IPS-15b (cell line): ENCODE measurements at regions not wholly inside any gene's neighbourhood (a gene's known extent, or its start where the extent isn't known, plus 50 kb on each side); places are given as distances from the start of the nearest gene placed in this dataset.

Source experiments
- H3K27me3 ChIP-seq: one replicate; pipeline ENCODE4 v1.6.1; 2013; ENCODE audit warnings: low read length; ENCODE audit not compliant: control insufficient read depth, insufficient read depth
- H3K36me3 ChIP-seq: one replicate; pipeline ENCODE4 v1.6.1; 2013; ENCODE audit warnings: low read length; ENCODE audit not compliant: control insufficient read depth, insufficient read depth
- H3K4me1 ChIP-seq: one replicate; pipeline ENCODE4 v1.6.1; 2013; ENCODE audit warnings: mild to moderate bottlenecking, low read length; ENCODE audit not compliant: control insufficient read depth, insufficient read depth
- H3K4me3 ChIP-seq: one replicate; pipeline ENCODE4 v1.5.1; 2013; ENCODE audit warnings: low read depth, low read length
- H3K9ac ChIP-seq: one replicate; pipeline ENCODE4 v1.6.1; 2013; ENCODE audit warnings: low read depth, mild to moderate bottlenecking, low read length
- H3K9me3 ChIP-seq: one replicate; pipeline ENCODE4 v1.6.1; 2013; ENCODE audit warnings: mild to moderate bottlenecking, low read length; ENCODE audit not compliant: control insufficient read depth, insufficient read depth

DNA sequence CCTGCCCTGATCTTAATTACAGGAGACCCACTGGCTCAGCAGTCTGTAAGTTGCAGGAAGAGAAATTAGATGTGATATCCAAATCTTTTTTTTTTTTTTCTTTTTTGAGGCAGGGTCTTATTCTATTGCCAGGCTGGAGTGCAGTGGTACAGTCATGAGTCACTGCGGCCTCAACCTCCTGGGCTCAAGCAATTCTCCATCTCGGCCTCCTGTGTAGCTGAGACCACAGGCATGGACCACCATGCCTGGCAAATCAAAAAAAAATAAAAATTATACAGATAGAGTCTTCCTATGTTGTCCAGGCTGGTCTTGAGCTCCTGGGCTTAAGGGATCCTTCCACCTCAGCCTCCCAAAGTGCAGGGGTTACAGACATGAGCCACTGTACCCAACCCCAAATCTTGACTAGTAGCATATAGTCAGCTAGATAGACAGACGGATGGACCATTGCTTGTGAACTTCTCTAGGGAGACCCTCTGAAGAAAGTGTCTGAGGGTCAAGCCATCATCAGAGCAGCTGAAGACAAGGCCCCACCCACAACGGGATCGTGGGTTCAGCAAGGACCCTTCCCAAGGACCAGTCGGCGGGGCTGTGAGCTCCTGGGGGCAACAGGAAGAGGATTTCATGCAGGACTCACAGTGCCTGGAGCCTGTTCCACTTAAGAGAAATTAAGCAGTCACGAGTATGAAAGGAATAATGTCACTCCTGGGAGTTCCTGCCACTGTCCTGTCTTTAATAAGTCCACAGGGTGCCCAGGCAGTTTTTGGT, 222.7 kb downstream of the ANKRD60 start:
- Histone ChIP-seq H3K4me1 (no peaks in the 10 kb centered on the region), H3K9ac (no peak overlapping the region), H3K36me3 (no peaks in the 10 kb centered on the region), H3K27me3 (no peaks in the 10 kb centered on the region), H3K4me3 (no peak overlapping the region), H3K9me3 (no peaks in the 10 kb centered on the region)

DNA sequence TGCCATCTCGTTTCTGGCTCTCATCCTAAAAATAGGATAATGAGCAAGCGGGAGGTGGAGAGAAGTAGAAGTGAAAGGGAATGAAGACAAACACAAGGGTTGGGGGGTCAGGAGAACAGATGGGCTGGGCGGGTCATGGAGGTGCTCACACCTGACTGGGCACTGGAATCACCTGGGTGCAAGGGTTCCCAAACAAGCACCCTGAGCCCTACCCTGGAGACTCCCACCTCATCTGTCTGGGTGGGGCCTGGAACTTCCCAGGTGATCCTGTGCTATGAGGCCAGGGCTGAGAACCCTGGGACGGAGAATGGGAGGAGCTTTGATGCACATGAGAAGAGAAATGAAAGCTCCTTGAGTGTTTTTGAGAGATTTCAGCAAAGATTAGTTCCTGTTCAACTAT, 223.6 kb downstream of the ANKRD60 start:
- Histone ChIP-seq H3K4me3 (no peak overlapping the region), H3K4me1 (no peaks in the 10 kb centered on the region), H3K9me3 (no peaks in the 10 kb centered on the region), H3K9ac (no peak overlapping the region), H3K27me3 (no peaks in the 10 kb centered on the region), H3K36me3 (no peaks in the 10 kb centered on the region)

DNA sequence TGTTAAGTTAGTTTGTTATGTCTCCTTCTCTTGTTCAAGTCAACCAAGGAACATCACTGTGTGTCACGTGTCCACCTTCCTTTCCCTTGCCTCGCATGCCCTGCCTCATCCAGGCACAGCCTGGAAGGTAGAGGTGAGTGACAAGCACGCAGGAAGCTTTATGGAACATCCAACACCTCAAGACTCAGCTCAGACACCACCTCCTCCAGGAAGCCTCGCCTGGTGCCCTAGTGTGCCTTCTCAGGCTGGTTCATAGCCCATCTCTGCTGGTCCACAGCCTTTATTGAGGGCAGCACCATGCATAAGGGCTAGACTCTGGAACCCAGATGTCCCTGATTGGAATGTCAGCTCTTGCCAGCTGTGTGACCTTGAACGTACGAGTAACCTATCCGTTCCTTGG, 224.3 kb downstream of the ANKRD60 start:
- no peaks in the 10 kb centered on the region for H3K36me3 ChIP-seq
- H3K4me3 ChIP-seq: no peak overlapping the region
- no peaks in the 10 kb centered on the region for H3K27me3 ChIP-seq
- H3K9me3 ChIP-seq: no peaks in the 10 kb centered on the region
- no peaks in the 10 kb centered on the region for H3K4me1 ChIP-seq
- no peak overlapping the region for H3K9ac ChIP-seq

DNA sequence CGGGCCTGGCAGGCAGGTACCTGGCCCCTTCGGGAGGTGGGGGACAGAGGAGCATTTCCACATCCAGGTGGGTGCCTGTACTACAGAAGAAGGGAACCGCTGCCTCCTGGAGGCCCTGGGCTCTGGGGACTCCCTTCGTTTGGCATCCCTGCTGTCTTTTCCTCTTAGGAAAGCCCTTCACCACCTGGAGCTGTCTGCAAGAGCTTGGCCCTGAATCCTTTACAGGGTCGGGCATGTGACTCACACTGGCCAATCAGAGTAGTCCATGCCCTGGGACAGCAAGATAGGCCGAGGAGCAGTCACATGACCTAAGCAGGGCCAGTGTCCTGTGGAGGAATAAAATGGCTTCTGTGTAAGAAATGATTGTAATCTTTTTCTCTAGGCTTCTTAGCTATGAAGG, 224.9 kb downstream of the ANKRD60 start:
- no peaks in the 10 kb centered on the region for H3K27me3 ChIP-seq
- no peaks in the 10 kb centered on the region for H3K4me1 ChIP-seq

DNA sequence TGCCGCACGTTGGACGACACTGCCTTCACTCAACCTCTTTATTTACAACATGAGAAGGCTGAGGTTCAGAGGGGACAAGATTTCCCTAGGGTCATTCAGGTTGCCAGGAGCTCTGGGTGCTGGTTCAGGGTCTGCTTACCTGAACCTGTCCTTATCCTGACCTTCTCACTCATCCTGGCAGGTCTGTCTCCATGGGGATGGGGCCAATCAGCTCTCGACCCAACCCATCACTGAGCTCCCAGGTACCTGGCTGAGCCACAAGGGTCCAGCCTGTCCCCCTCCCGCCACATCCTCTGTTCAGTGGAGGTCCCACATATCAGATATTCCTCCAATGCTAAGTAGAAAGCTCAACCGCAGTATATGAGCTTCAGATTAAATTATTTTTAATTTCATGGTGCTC, 225.6 kb downstream of the ANKRD60 start:
- Histone ChIP-seq H3K9ac (no peak overlapping the region), H3K9me3 (no peaks in the 10 kb centered on the region), H3K27me3 (no peaks in the 10 kb centered on the region), H3K4me3 (no peak overlapping the region), H3K4me1 (no peaks in the 10 kb centered on the region), H3K36me3 (no peaks in the 10 kb centered on the region)

More for the DNA sequence above, 224.9 kb downstream of the ANKRD60 start:
- H3K9ac ChIP-seq: no peak overlapping the region
- H3K4me3 ChIP-seq: no peak overlapping the region
- H3K9me3 ChIP-seq: no peaks in the 10 kb centered on the region
- no peaks in the 10 kb centered on the region for H3K36me3 ChIP-seq

DNA sequence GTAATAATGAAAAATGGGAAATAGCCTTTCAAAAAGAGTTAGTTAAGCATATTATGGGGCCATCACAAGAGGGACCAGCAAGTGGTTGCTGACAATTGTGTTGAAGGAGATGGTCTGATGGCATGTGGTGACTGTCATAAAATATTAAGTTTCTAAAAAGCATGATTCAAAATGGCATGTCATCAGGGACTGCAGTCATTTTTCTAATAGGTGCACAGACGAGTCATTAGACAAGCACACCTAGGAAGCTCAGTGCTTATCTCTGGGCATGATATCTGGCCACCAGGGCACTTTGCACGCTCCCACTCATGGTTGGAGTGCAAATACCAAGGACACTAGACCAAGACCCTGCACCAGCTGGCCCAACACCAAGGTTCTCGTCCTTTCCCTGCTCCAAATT, 226.5 kb downstream of the ANKRD60 start:
- no peaks in the 10 kb centered on the region for H3K27me3 ChIP-seq
- H3K36me3 ChIP-seq: no peaks in the 10 kb centered on the region
- no peak overlapping the region for H3K9ac ChIP-seq
- H3K4me1 ChIP-seq: no peaks in the 10 kb centered on the region
- H3K4me3 ChIP-seq: no peak overlapping the region
- H3K9me3 ChIP-seq: no peaks in the 10 kb centered on the region

DNA sequence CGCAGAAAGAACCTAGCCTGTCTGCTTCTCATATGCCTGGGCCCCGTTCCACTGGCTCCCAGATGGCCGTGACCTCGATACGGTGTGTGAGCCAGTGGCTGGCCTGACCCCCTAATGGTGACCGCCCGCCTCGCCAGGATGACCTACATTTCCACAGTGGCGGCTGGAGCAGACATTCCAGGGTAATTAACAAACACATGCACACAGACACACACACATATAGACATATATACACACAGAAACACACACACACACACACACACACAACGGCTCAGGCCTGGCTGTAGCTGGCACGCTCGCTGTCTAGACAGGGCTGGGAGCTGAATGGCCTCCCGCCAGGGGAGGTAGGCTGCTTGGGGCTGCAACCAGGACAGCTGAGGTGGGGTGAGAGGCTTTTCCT, 227.1 kb downstream of the ANKRD60 start:
- no peaks in the 10 kb centered on the region for H3K4me1 ChIP-seq

DNA sequence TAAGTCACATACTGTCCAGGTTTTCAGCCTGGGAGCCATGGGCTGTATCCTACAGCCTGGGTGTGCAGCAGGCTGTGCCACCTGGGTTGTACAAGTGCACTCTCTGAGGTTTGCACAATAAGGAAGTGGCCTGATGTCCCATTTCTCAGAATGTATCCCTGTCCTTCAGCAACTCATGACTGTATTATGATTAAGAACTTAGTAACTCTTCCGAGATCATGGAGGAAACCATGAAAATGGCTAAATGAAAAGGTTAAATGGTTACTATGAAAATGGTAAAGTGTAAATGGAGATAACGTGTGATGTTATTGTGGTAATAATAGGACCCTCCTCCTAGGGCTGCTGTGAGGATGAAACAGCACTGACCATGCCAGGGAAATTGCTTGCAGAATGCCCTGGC, 227.6 kb downstream of the ANKRD60 start:
- no peaks in the 10 kb centered on the region for H3K9me3 ChIP-seq
- H3K4me3 ChIP-seq: no peak overlapping the region
- no peaks in the 10 kb centered on the region for H3K4me1 ChIP-seq
- H3K27me3 ChIP-seq: no peaks in the 10 kb centered on the region
- no peaks in the 10 kb centered on the region for H3K36me3 ChIP-seq
- no peak overlapping the region for H3K9ac ChIP-seq

More for the DNA sequence above, 227.1 kb downstream of the ANKRD60 start:
- Histone ChIP-seq H3K9ac (no peak overlapping the region), H3K36me3 (no peaks in the 10 kb centered on the region), H3K4me3 (no peak overlapping the region), H3K27me3 (no peaks in the 10 kb centered on the region), H3K9me3 (no peaks in the 10 kb centered on the region)

DNA sequence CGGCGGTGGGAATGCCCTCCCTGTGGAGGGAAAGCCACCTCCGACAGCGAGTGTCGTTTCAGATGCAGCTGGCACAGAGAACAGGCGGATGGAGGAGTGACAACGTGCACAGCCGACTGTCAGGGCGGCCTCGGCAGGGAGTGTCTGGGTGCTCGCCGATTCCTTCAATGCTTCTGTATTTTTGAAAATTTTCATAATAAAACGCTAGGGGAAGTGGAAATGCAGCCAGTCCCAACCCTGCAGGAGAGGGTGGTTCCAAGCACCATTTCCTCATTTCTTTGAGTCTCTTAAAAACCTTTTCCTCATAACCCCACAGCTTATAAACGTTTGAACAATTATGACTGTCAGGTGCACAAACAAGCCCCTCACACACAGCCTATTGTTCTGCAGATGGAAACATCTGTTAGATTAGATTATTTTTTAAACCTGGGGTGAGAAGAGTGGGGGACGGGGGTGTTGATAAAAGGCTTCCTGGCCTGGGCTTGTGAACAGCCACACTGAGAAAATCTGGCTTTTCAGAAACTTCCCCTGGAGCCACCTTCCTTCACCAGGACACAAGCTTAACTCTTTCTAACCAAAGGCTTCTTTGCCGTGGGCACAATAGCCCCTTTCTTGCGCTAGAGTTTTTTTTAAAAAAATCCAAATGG, 228.9 kb downstream of the ANKRD60 start:
- no peaks in the 10 kb centered on the region for H3K4me1 ChIP-seq
- H3K36me3 ChIP-seq: no peaks in the 10 kb centered on the region
- H3K4me3 ChIP-seq: no peak overlapping the region
- H3K9me3 ChIP-seq: no peaks in the 10 kb centered on the region
- H3K9ac ChIP-seq: no peak overlapping the region
- no peaks in the 10 kb centered on the region for H3K27me3 ChIP-seq

DNA sequence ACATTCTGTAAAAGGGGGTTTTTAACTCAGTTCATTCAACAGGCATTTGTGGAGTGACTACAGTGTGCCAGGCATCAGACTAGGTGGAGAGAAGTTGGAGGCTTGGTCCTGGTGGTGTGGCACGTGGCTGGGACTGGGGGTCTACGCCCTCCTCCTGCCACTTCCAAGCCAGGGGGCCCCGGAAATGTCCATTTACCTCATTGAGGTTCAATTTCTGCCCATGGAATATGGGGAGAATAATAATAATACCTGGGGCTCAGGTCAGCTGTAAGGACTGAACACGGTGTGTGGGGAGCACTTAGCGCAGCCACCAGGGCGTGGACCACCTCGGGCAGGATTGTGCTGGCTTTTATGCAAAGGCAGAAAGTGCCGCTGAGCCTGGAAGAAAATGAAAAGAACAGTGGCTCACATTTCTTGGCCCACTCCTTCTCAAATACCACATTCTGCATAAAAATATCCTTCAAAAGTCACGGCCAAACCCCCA, 229.4 kb downstream of the ANKRD60 start:
- Histone ChIP-seq H3K9ac (no peak overlapping the region), H3K4me3 (no peak overlapping the region), H3K9me3 (no peaks in the 10 kb centered on the region), H3K27me3 (no peaks in the 10 kb centered on the region), H3K36me3 (no peaks in the 10 kb centered on the region), H3K4me1 (no peaks in the 10 kb centered on the region)

DNA sequence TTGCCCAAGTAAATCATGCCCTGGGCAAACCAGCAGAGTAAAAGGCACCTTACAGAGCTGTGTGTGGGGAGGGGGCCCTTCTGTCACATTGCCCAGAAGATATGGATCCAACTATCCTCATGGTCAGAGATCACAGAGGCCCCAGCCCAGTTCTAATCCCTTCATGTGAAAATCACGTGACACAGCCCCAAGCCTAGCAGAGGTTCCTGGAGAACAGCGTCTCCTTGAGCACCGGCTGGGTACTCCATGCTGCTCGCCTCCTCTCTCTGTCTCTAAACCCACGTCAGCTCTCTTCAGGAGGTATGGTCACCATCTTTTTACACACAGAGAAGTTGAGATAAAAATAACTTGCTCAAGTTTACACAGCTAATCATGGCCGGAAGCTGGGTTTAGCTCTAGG, 230.2 kb downstream of the ANKRD60 start:
- no peaks in the 10 kb centered on the region for H3K9me3 ChIP-seq
- H3K9ac ChIP-seq: no peak overlapping the region
- H3K4me3 ChIP-seq: no peak overlapping the region
- H3K36me3 ChIP-seq: no peaks in the 10 kb centered on the region
- no peaks in the 10 kb centered on the region for H3K27me3 ChIP-seq
- no peaks in the 10 kb centered on the region for H3K4me1 ChIP-seq
